Stimulated activated CD4-positive, alpha-beta T cell treated with anti-CD3 and anti-CD28 coated beads, Interleukin-4, amount 100 ng/mL, for 24 hours (primary cell): ENCODE measurements at regions not wholly inside any gene's neighbourhood (a gene's known extent, or its start where the extent isn't known, plus 50 kb on each side); places are given as distances from the start of the nearest gene placed in this dataset.
"Not testable (repeated sequence)": the region's sequence is repeated elsewhere in the genome, so short reads cannot be mapped to it uniquely, and the experiment has no call there.

Experiments
- DNase-seq: peaks from one replicate; pipeline ENCODE4 v3.0.0-alpha.2; 2020

GRCh38 chr10:117754770-117755658 lies 212.5 kb downstream of the EMX2 start:
- DNase-seq = no peak

DNA sequence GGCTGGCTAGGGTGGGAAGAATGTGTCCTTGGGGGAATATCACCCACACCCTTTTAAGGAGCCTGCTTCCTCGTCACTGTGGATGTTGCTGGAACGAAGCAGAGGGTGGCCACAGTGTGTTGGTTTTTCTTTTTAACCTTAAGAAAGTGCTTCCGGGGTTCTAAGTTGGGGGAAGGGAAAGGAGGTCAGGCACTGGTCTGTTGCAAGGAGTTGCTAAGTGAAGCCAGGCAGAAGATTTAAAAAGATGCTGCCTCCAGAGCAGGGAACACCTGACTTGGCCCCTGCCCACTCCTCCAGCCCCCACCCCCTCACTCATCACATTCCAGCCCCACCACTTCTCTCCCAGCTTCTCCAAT lies 213.1 kb downstream of the EMX2 start:
- no peak for DNase-seq

DNA sequence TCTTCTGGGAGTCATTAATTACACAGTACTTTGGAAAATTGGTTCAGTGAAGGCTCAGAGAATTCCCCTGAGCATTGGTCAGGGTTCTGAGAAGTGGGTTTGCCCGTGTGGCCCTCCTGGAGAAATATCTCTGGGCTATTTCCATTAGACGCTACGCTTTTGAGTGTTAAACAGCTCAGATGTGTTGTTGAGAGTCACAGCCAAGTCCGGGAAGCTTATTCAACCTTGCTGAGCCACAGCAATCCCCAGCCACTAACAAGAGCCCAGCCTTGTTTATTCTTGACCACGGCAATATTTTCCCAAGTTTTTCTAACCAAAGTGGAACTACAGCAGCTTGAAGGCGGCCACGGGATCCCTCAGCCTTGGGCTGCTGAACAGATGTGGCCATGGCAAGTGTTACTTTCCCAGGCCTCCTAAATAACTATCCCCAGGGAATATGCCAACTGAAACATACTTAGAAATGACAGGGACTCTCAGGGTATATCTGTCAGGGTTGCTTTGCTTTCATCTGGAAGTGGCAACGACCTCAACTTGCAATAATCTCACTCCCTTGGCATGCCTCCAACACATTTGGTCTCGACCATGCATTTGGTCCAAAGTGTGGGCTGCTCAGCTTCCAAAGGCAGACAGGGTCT lies 214.7 kb downstream of the EMX2 start:
- no peak for DNase-seq

GRCh38 chr10:117759266-117759665 lies 216.7 kb downstream of the EMX2 start:
- no peak for DNase-seq

GRCh38 chr10:117761695-117762094 lies 219.1 kb downstream of the EMX2 start:
- DNase-seq = no peak

DNA sequence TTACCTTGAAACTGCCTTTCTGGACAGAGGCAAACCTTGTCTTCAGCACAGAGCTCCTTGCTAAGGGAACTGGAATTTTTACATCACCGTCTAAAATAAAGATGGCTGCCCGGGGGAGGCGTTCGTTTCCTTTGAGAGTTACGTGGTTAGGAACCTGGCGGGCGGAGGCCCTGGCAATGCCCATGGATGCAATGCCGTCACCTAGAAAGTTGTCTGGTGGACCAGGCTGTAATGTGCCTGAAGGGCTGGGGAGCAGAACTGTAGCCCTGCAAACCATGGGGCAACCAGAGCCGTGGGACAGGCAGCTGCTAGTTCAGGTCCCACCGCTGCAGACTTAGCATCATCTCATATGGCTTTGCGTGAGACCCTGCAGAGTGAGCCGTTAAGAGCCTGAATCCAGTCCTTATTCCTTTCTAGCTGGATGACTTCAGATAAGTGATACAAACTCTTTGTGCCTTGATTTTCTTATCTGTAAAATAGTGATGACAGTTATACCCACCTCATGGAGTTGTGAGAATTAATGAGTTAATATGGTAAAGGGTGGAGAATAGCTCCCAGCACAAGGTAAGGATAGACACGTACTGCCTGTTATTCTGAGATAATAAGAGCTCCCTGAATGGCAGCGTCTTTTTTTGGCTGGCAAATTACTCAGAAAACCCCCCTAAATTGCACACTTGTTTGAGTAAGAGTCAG lies 219.7 kb downstream of the EMX2 start:
- no peak for DNase-seq

GRCh38 chr10:117762819-117763172 lies 220.2 kb downstream of the EMX2 start:
- no peak for DNase-seq

DNA sequence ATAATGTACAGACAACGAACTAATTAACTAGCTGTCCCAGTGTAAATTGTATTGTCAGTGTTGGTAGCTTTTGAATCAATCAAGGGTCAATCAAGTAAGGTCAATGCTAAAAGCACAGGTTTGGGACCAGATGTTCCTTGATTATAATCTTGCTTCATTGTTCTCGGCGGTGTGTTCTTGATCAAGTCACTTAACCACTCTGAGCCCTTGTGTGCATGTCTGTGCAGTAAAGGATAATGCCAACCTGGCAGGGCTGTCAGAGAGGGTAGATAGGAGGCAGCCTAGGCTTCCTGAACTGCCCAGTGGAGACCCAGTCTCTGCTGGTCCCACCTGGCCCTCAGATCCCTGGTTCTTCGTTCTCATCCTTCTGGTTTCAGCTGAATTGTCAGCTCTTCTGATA lies 221.0 kb downstream of the EMX2 start:
- no peak for DNase-seq

DNA sequence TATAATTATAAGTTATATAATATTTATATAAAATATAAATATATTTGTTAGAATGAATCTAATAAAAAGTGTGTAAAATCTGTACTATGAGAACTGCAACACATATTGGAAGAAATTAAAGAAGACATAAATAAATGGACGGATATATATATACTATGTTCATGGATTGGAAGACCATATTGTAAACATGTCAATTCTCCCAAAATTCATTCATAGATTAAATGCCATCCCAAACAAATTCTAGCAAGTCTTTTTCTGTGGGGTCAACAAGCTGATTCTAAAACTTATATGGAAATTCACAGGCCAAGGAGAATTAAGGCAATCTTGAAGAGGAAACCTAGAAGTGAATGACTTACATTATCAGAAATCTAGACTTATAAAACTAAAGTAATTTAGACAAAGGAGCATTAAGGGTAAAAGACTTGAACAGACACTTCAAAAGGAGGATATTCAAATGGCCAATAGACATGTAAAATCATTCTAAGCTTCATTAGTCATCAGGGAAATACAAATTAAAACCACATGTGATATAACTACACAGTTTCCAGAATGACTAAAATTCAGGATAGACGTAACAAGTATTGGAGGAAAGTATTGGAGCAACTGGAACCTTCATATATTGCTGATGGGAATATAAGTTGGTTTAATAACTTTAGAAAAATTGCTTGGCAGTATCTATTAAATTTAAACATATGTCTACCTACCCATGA lies 225.9 kb downstream of the EMX2 start:
- DNase-seq = no peak

DNA sequence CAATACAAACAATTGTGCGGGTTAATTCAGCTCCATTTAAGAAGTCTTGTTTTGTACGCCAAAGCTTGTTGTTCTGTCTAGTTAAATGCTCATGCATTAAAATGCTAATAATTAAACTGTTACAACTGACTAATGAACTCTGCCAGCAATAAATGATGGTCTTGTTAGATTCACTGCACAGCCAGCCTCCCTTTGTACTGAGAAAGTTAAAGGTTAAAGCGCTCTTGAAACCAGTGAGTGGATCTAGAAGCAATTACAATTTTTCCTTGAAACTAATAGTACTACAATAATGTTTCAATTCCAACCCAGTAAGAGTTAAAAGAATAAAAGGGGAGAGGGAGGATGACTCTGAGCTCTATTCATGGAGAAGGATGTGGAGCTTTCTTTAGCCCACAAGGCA lies 233.0 kb downstream of the EMX2 start:
- DNase-seq = no peak

DNA sequence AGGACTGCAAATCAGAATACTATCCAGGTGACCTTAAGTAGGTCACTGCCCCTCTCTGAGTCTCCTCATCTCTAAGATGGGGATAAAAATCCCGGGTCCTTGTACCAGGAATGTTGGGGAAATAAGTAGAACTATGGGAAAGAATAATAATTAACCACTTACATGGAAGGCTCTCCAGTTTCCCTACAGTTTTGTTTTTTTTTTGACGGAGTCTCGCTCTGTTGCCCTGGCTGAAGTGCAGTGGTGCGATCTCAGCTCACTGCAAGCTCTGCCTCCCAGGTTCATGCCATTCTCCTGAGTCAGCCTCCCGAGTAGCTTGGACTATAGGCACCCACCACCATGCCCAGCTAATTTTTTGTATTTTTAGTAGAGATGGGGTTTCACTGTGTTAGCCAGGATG lies 234.7 kb downstream of the EMX2 start:
- not testable (repeated sequence) for DNase-seq

DNA sequence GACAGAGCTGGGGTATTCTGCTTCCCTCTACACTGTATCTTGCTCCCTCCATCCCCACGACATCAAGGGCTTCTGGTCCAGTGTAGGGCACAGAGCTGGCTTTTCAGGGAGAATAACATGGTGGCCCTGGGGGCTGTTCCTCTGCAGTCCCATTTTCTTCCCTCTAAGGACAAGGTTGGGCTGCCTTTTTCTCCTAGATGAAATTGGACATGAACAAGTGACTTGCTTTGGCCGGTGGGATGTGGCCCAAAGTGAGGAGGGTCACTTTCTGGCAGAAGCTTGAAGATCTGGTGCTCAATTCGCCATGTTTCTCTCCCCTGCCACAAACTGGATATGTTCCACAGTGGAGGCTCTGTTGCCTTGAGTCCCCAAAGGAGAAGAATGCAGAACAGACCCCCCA lies 235.7 kb downstream of the EMX2 start:
- DNase-seq = no peak

DNA sequence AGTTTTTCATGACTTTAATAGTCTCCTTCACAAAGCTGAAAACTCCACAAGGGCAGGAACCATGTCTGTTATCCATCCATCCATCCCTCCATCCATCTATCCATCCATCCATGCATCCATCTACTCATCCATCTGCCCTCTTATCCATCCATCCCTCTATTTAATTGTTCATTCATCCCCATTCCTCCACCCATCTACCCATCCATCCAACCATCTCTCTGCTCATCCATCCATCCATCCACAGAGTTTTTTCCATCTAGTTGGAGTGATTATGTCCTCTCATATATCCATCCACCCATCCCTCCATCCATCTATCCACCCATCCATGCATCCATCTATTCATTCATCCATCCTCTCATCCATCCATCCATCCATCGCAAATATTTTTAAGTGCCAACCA lies 237.9 kb downstream of the EMX2 start:
- no peak for DNase-seq

DNA sequence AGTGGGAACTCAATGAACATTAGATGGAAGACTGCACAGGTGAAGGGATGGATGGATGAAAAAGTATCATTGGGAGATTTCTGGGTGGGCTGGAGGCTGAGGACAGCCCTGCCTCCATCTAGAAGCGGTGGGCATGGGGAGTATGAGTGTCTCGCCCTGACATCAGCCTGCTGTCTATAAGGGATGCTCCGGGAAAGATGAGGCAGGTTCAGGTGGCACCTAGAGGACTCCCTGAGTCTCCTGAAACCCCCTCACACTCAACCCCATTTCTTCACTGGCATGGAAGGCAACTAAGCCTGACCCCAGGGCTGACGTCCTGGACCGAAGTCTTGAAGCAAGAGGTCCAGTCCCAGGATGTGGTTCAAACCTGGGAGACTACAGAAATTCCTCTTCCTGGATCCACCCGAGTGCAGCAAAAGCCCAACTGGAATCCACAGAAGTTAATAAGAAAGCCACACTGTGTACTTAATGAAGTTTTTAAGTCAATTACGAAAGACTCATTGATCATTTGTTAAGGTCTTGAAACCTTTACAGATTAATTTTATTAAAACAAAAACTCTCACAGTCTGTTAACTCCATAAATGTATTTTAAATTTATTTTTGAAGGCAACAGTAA lies 238.8 kb downstream of the EMX2 start:
- no peak for DNase-seq

- DNase-seq = no peak
Observed at GRCh38 chr10:117782276-117782675, 239.7 kb downstream of the EMX2 start.

DNA sequence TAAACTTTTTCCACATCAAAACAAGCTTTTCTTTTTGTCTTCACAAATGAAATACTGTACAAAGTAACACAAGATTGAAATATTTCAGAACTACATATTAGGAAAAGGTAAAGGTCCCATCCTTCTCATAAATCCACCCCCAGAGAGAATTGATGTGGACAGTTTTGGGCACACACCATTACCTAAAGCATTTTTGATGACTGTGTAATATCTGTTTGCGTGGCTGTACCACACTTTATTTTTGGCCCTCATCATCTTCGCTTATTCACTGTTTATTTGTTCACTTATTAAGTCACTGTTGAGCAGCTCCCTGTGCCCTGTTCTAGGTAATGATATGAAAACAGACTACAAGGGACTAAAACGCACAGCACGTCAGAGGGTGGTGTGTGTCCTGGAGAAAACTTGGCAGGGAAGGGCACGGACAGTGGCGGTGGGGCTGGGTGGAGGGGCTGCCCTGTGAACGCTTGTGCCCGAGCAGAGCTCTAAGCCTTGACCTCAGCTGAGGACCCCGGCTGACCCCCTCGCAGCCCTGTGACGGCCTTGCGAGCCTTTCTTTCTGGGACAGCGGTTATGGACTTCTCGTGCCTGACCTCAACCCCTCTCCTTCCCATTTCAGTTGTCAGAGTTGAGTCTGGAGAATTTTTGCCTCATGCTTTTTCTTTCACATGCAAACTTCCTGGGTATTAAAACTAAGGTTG lies 241.3 kb downstream of the EMX2 start:
- DNase-seq = no peak

- no peak for DNase-seq
Observed at GRCh38 chr10:117784776-117785175, 242.2 kb downstream of the EMX2 start.

GRCh38 chr10:117788911-117789310 lies 246.4 kb downstream of the EMX2 start:
- DNase-seq = no peak

DNA sequence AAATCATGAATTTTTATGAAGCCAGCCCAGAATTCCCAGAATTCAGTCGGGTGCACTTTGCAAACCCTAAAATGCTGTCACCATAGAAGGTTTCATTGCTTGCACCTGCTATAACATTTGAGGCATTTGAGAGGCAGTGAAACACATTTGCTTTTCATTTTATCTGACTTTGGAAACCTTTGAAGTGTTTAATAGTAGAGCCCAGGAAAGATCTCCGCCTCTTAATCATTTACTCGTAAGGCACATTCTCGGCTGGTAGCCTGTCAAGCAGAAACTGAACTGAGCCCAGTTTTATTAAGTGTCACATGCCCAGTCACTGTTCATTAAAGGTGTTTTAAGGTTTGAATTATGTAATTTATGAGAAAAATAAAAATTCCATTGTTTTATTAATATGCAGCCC lies 247.6 kb downstream of the EMX2 start:
- no peak for DNase-seq

DNA sequence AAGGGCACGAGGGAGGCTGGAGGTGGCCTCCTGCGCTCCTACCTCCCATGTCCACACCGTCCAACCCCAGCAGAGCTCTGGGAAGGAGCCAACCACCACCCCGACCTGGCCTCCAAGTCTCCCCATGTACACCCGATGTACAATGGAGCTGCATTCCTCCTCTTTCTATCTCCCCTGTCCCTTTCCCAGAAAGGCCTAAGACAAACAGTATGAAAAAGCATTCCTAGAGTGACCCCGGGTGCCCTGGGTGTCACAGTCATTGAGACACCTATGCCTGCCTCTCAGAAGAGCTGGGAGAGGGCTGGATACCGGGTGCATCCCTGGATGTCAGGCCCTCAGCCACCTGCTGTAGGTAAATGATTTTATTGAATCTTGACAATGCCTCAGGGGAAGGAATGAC lies 248.1 kb downstream of the EMX2 start:
- no peak for DNase-seq

DNA sequence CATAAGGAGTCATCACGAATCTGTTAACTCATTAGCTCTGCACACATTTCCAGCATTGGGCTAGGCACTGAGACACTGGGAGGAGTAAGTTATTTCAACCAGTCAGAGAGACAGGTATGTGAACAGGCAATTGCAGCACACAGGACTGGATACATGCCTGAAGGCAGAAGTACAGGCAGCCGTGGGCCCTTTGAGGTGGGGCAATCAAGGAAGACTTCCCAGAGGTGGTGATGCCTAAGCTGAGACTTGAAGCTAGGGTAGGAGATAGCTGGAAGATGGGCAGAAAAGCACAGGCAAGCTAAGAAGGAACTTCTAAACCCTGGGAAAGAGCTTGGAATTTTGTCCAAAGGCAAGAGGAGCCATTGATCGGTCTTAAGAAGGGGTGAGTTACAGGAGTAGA lies 249.7 kb downstream of the EMX2 start:
- no peak for DNase-seq

DNA sequence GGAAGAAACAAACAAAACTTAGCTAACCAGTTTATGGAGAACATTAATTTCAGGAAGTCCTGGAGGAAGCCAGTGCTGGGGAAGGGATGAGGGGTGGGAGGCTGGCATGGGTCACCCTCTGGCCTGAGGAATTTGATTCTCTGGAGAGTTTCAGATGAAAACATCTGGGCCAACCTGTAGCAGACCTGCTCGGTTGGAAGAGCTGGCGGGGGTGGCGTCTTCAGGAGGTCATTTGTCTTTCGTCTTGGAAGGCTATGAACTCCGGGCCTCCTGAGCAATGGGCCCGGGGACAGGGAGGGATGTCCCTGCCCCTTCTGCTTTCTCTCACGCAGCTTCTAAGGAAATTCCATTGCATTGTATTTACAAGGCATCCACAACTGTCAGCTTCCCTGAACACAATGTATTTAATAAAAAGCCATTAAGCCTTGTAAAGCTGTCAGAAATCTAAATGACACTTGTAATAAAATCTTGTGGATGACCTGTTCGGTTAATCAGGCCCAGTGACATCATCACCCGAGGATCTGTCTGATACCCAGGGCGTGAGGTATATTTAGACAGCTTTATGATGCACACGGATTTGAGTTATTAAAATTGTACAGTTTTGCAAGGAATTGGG lies 250.5 kb downstream of the RAB11FIP2 start:
- DNase-seq = no peak
